ENCODE measurements at regions not wholly inside any gene's neighbourhood (a gene's known extent, or its start where the extent isn't known, plus 50 kb on each side); places are given as distances from the start of the nearest gene placed in this dataset.

DNA sequence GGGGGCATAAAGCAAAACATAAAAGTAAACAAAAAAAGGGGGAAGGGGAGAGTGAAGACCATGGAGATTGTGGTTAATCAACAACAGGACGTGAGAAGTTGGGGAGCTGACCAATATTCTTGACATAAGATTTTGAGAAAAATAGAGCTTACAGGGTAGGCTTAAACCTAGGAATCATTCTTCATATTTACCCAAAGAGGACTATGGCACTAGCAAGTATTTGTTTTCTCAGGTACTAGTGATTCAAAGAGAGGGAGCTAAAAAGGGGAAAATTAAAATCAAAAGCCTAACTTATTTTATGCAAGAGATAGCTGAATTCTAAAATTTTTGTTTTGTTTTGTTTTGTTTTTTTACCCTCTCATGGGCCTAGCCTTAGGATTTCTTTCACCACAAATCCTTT lies 427.5 kb downstream of the PIK3R1 start:
- Histone ChIP-seq H3K27ac (replicated peaks in 1 of 4) (no peak overlapping the region), H3K36me3 (no peaks in the 10 kb centered on the region), H3K4me1 (peaks cover 0 to 7% (median 3%) of the 10 kb centered on the region in 4 donors), H3K4me3 (no peak overlapping the region), H3K9me3 (no peaks in the 10 kb centered on the region), H3K27me3 (no peaks in the 10 kb centered on the region)
- WGBS = 29% methylated on average over 1 of the region's 1 CpG
- intact Hi-C loops (cut with DNase I) = no loop called here
- no peak for TF ChIP-seq EP300 (IDR thresholded peaks at IDR 0.05)
- TF ChIP-seq POLR2AphosphoS5 (IDR thresholded peaks at IDR 0.05) = no peak
- no peak for TF ChIP-seq POLR2A (IDR thresholded peaks at IDR 0.05; ENCODE audit: low read depth)
- TF ChIP-seq, protein P1, sequence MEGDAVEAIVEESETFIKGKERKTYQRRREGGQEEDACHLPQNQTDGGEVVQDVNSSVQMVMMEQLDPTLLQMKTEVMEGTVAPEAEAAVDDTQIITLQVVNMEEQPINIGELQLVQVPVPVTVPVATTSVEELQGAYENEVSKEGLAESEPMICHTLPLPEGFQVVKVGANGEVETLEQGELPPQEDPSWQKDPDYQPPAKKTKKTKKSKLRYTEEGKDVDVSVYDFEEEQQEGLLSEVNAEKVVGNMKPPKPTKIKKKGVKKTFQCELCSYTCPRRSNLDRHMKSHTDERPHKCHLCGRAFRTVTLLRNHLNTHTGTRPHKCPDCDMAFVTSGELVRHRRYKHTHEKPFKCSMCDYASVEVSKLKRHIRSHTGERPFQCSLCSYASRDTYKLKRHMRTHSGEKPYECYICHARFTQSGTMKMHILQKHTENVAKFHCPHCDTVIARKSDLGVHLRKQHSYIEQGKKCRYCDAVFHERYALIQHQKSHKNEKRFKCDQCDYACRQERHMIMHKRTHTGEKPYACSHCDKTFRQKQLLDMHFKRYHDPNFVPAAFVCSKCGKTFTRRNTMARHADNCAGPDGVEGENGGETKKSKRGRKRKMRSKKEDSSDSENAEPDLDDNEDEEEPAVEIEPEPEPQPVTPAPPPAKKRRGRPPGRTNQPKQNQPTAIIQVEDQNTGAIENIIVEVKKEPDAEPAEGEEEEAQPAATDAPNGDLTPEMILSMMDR (IDR thresholded peaks at IDR 0.05) = no peak
- DNase-seq (ENCODE audit: extremely low spot score) = no peak

GRCh38 chr5:68644971-68645370 lies 429.4 kb downstream of the PIK3R1 start:
- H3K4me1 ChIP-seq = peaks cover 0 to 7% (median 3%) of the 10 kb centered on the region in 4 donors
- no peak for DNase-seq (ENCODE audit: extremely low spot score)
- H3K4me3 ChIP-seq = no peak overlapping the region
- no peaks in the 10 kb centered on the region for H3K27me3 ChIP-seq
- H3K9me3 ChIP-seq = no peaks in the 10 kb centered on the region
- no peak overlapping the region for H3K27ac ChIP-seq (replicated peaks in 1 of 4)
- no peaks in the 10 kb centered on the region for H3K36me3 ChIP-seq
- intact Hi-C loops (cut with DNase I) = no loop called here
- TF ChIP-seq, protein P1 (IDR thresholded peaks at IDR 0.05) = no peak
- TF ChIP-seq POLR2A (IDR thresholded peaks at IDR 0.05; ENCODE audit: low read depth) (no peak), EP300 (IDR thresholded peaks at IDR 0.05) (no peak), POLR2AphosphoS5 (IDR thresholded peaks at IDR 0.05) (no peak)
- WGBS = 90% methylated on average over 3 of the region's 3 CpGs

DNA sequence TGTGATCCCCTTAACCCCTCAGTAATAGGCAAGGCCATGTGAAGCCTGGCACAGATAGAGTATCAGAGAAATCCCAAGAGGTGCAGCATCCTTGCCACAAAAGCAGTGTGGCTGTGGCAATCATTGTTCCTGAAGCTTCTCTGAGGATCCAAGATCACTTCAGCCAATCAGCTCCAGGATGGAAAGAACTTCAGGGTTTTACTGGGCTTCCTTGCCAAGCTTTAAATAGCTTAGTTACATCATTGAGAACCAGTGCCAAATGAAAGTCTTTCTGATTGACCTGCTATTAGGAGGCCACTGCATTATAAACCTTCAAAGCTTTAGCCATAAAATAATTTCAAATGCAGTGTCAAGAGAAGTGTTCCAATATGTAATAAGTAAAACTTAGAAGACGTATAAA lies 430.6 kb downstream of the PIK3R1 start:
- H3K4me3 ChIP-seq = no peak overlapping the region
- intact Hi-C loops (cut with DNase I) = no loop called here
- H3K9me3 ChIP-seq = no peaks in the 10 kb centered on the region
- TF ChIP-seq EP300 (IDR thresholded peaks at IDR 0.05) = no peak
- no peak for TF ChIP-seq POLR2A (IDR thresholded peaks at IDR 0.05; ENCODE audit: low read depth)
- TF ChIP-seq, protein P1 (IDR thresholded peaks at IDR 0.05) = no peak
- no peak for TF ChIP-seq POLR2AphosphoS5 (IDR thresholded peaks at IDR 0.05)
- WGBS = 29% methylated on average over 1 of the region's 1 CpG
- H3K36me3 ChIP-seq = no peaks in the 10 kb centered on the region
- no peak for DNase-seq (ENCODE audit: extremely low spot score)
- H3K27me3 ChIP-seq = no peaks in the 10 kb centered on the region
- no peak overlapping the region for H3K27ac ChIP-seq (replicated peaks in 1 of 4)
- H3K4me1 ChIP-seq = peaks cover 0 to 7% (median 3%) of the 10 kb centered on the region in 4 donors

GRCh38 chr5:68647743-68648142 lies 432.2 kb downstream of the PIK3R1 start:
- Histone ChIP-seq H3K27me3 (no peaks in the 10 kb centered on the region), H3K27ac (replicated peaks in 1 of 4) (no peak overlapping the region), H3K4me1 (peaks cover 0 to 7% (median 3%) of the 10 kb centered on the region in 4 donors), H3K36me3 (no peaks in the 10 kb centered on the region), H3K9me3 (no peaks in the 10 kb centered on the region), H3K4me3 (no peak overlapping the region)
- no peak for DNase-seq (ENCODE audit: extremely low spot score)
- no peak for TF ChIP-seq EP300 (IDR thresholded peaks at IDR 0.05)
- TF ChIP-seq, protein P1 (IDR thresholded peaks at IDR 0.05) = no peak
- no peak for TF ChIP-seq POLR2AphosphoS5 (IDR thresholded peaks at IDR 0.05)
- TF ChIP-seq POLR2A (IDR thresholded peaks at IDR 0.05; ENCODE audit: low read depth) = no peak
- WGBS = 90% methylated on average over 3 of the region's 3 CpGs
- intact Hi-C loops (cut with DNase I) = no loop called here
